RWPE2 (cell line): ENCODE measurements at regions not wholly inside any gene's neighbourhood (a gene's known extent, or its start where the extent isn't known, plus 50 kb on each side); places are given as distances from the start of the nearest gene placed in this dataset.

Experiments used
- ATAC-seq: fragments of 200-7000 bp; cut with Tn5 transposase; 3 replicates; pipeline ENCODE4 v1.9.1; 2021; ENCODE audit warnings: low read depth
- DNase-seq: peaks from one replicate; pipeline ENCODE4 v3.0.0-alpha.2; 2020; ENCODE audit warnings: low spot score
- H3K27ac ChIP-seq: fragments of 450-650 bp; 2 replicates; pipeline ENCODE4 v1.5.1; 2017; ENCODE audit warnings: mild to moderate bottlenecking; ENCODE audit not compliant: poor library complexity, severe bottlenecking
- H3K27me3 ChIP-seq: fragments of 250-450 bp; sonication (Bioruptor Pico); 2 replicates; pipeline ENCODE4 v1.5.1; 2021; ENCODE audit warnings: mild to moderate bottlenecking, moderate library complexity; ENCODE audit not compliant: insufficient read depth, poor library complexity, severe bottlenecking
- H3K36me3 ChIP-seq: fragments of 250-450 bp; sonication (Bioruptor Pico); 2 replicates; pipeline ENCODE4 v1.5.1; 2020; ENCODE audit warnings: low read depth, mild to moderate bottlenecking, moderate library complexity
- H3K4me1 ChIP-seq: fragments of 250-450 bp; sonication (Bioruptor Pico); 2 replicates; pipeline ENCODE4 v1.5.1; 2021; ENCODE audit warnings: mild to moderate bottlenecking, moderate library complexity; ENCODE audit not compliant: insufficient read depth, poor library complexity, severe bottlenecking
- H3K4me3 ChIP-seq: fragments of 250-450 bp; sonication (Bioruptor Pico); 2 replicates; pipeline ENCODE4 v1.5.1; 2021; ENCODE audit warnings: mild to moderate bottlenecking, moderate library complexity; ENCODE audit not compliant: severe bottlenecking
- H3K9me3 ChIP-seq: fragments of 250-450 bp; sonication (Bioruptor Pico); 2 replicates; pipeline ENCODE4 v1.5.1; 2021; ENCODE audit warnings: mild to moderate bottlenecking, moderate library complexity; ENCODE audit not compliant: severe bottlenecking
- CTCF ChIP-seq: fragments of 450-650 bp; IDR thresholded peaks from one replicate; pipeline ENCODE4 v1.5.1; 2017; ENCODE audit warnings: mild to moderate bottlenecking, moderate library complexity; ENCODE audit not compliant: poor library complexity, severe bottlenecking

GRCh38 chr7:80971225-80971624, 52.4 kb upstream of the SEMA3C start:
- Histone ChIP-seq H3K27me3 (no peaks in the 10 kb centered on the region), H3K4me3 (no peak overlapping the region), H3K36me3 (no peaks in the 10 kb centered on the region), H3K9me3 (no peaks in the 10 kb centered on the region), H3K27ac (no peak overlapping the region), H3K4me1 (no peaks in the 10 kb centered on the region)
- ATAC-seq (no peak), DNase-seq (no peak)
- no peak for TF ChIP-seq CTCF
